OCI-LY3 (cell line): ENCODE measurements at regions not wholly inside any gene's neighbourhood (a gene's known extent, or its start where the extent isn't known, plus 50 kb on each side); places are given as distances from the start of the nearest gene placed in this dataset.

Experiments used
- H2AFZ ChIP-seq: fragments of 200-600, 300-600 bp; shearing (Covaris generic); 2 replicates; pipeline ENCODE4 v1.6.0; 2014; ENCODE audit warnings: antibody characterized with exemption, low read depth, low read length
- H3K27ac ChIP-seq: fragments of 200-600, 300-600 bp; sonication (generic); 2 replicates; pipeline ENCODE4 v1.5.1; 2014; ENCODE audit warnings: mild to moderate bottlenecking, low read length, moderate library complexity, mixed read lengths
- H3K27me3 ChIP-seq: fragments of 200-600, 300-600 bp; sonication (generic); 2 replicates; pipeline ENCODE4 v1.6.1; 2014; ENCODE audit warnings: low read depth, low read length, mixed read lengths
- H3K36me3 ChIP-seq: fragments of 200-600, 300-600 bp; sonication (generic); replicated peaks from 2 replicates; pipeline ENCODE3; 2014; ENCODE audit warnings: low read depth, low read length, mixed read lengths
- H3K4me1 ChIP-seq: fragments of 300-600, 200-600 bp; sonication (generic); 2 replicates; pipeline ENCODE4 v1.6.1; 2014; ENCODE audit warnings: low read length, mixed read lengths
- H3K4me2 ChIP-seq: fragments of 200-600, 300-600 bp; sonication (generic); 2 replicates; pipeline ENCODE4 v1.6.1; 2014; ENCODE audit warnings: low read length, mixed read lengths
- H3K4me3 ChIP-seq: fragments of 300-600, 200-600 bp; sonication (generic); 2 replicates; pipeline ENCODE4 v1.5.1; 2014; ENCODE audit warnings: antibody characterized with exemption, mild to moderate bottlenecking, low read length, moderate library complexity
- H3K79me2 ChIP-seq: fragments of 300-600, 200-600 bp; shearing (Covaris generic); 2 replicates; pipeline ENCODE4 v1.6.1; 2014; ENCODE audit warnings: mild to moderate bottlenecking, low read length, mixed read lengths
- H3K9ac ChIP-seq: fragments of 300-600, 200-600 bp; shearing (Covaris generic); 2 replicates; pipeline ENCODE4 v1.6.0; 2014; ENCODE audit warnings: mild to moderate bottlenecking, low read length, moderate library complexity
- H3K9me3 ChIP-seq: fragments of 200-600, 300-600 bp; shearing (Covaris generic); 2 replicates; pipeline ENCODE4 v1.6.1; 2014; ENCODE audit warnings: low read length, mixed read lengths; ENCODE audit not compliant: insufficient read depth
- H4K20me1 ChIP-seq: fragments of 200-600, 300-600 bp; sonication (generic); 2 replicates; pipeline ENCODE4 v1.6.1; 2016; ENCODE audit warnings: low read length, mixed read lengths; ENCODE audit not compliant: insufficient read depth
- EZH2phosphoT487 ChIP-seq: fragments of 200-600 bp; shearing (Covaris generic); IDR thresholded peaks from 2 replicates; pipeline ENCODE4 v1.6.1; 2018; ENCODE audit warnings: antibody characterized with exemption, mixed run types, low read depth
- TF ChIP-seq, protein P1 (sequence below): fragments of 200-600, 300-600 bp; sonication (generic); IDR thresholded peaks from 2 replicates; pipeline ENCODE4 v1.5.1; 2014; ENCODE audit warnings: antibody characterized with exemption, low read length, low read depth

DNA sequence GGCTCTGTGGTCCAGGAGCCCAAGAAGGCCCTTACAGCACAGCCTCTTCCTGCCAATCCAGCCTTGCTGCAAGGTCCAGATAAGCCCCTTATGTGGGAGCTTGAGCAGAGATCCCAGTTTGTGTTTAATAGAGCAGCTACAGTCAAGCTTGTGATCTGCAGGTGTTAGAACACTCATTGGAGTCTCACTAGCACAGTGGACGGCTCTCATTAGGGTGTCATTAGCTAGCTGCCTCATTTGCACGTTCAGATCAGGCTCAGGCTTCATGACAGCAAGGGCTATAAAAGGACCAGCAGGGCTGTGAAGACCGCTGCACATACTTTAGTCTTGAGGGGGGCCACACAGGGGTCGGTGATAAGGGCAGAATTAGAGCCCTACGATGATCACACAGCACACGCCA lies 443.2 kb downstream of the RPS24 start:
- no peak overlapping the region for H3K4me2 ChIP-seq
- no peaks in the 10 kb centered on the region for H3K9me3 ChIP-seq
- H3K79me2 ChIP-seq: no peaks in the 10 kb centered on the region
- H4K20me1 ChIP-seq: no peaks in the 10 kb centered on the region
- no peak overlapping the region for H3K4me3 ChIP-seq
- H3K36me3 ChIP-seq: no peaks in the 10 kb centered on the region
- H3K27ac ChIP-seq: no peak overlapping the region
- H2AFZ ChIP-seq: no peak overlapping the region
- H3K9ac ChIP-seq: no peak overlapping the region
- TF ChIP-seq EZH2phosphoT487: no peak
- TF ChIP-seq, protein P1, sequence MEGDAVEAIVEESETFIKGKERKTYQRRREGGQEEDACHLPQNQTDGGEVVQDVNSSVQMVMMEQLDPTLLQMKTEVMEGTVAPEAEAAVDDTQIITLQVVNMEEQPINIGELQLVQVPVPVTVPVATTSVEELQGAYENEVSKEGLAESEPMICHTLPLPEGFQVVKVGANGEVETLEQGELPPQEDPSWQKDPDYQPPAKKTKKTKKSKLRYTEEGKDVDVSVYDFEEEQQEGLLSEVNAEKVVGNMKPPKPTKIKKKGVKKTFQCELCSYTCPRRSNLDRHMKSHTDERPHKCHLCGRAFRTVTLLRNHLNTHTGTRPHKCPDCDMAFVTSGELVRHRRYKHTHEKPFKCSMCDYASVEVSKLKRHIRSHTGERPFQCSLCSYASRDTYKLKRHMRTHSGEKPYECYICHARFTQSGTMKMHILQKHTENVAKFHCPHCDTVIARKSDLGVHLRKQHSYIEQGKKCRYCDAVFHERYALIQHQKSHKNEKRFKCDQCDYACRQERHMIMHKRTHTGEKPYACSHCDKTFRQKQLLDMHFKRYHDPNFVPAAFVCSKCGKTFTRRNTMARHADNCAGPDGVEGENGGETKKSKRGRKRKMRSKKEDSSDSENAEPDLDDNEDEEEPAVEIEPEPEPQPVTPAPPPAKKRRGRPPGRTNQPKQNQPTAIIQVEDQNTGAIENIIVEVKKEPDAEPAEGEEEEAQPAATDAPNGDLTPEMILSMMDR: no peak
- no peaks in the 10 kb centered on the region for H3K4me1 ChIP-seq
- H3K27me3 ChIP-seq: peaks cover 22% of the 10 kb centered on the region

DNA sequence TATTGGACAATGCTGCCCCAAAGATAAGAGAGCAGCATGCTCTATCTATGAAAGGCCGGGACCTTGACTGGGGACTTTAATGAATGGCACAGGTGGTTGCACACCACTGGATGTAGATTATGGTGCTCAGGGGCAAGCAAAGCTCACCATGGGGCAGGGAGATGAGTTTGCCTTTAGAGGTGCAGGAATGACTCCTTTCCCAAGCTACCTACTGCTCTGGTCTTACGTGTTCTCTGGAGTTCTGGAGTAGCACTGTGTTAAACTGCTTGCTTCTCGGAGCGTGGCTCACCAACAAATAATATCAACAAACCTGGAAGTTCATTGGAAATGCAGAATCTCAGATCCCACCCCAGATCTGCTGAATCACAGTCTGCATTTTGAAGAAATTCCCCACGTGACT lies 445.3 kb downstream of the RPS24 start:
- H3K79me2 ChIP-seq: no peaks in the 10 kb centered on the region
- H3K4me1 ChIP-seq: no peaks in the 10 kb centered on the region
- no peak overlapping the region for H3K4me2 ChIP-seq
- H3K9ac ChIP-seq: no peak overlapping the region
- TF ChIP-seq, protein P1: no peak
- no peak for TF ChIP-seq EZH2phosphoT487
- H3K9me3 ChIP-seq: no peaks in the 10 kb centered on the region
- no peak overlapping the region for H2AFZ ChIP-seq
- no peaks in the 10 kb centered on the region for H4K20me1 ChIP-seq
- H3K27ac ChIP-seq: no peak overlapping the region
- H3K4me3 ChIP-seq: no peak overlapping the region
- peaks cover 36% of the 10 kb centered on the region for H3K27me3 ChIP-seq
- H3K36me3 ChIP-seq: no peaks in the 10 kb centered on the region

DNA sequence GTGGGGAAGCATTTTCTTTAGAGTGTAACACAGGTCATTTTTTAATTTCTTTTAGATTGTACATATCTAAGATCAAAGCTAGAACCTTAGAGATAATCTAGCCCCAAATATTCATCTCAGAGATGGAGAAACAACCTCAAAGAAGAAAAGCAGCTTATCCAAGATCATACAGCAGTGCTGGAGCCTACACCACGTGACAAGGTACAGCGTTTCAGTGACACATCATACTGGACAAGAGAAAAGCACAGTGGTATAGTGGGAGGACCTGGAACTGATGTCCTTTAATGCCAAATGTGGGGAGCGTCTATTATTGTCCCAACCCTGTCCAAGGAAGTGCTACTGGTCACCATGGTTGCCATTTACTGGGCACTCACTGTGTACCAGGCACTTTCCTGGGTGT lies 445.8 kb downstream of the RPS24 start:
- TF ChIP-seq EZH2phosphoT487: no peak
- TF ChIP-seq, protein P1: no peak
- no peak overlapping the region for H2AFZ ChIP-seq
- H3K27me3 ChIP-seq: peaks cover 40% of the 10 kb centered on the region
- H4K20me1 ChIP-seq: no peaks in the 10 kb centered on the region
- H3K4me2 ChIP-seq: no peak overlapping the region
- no peaks in the 10 kb centered on the region for H3K9me3 ChIP-seq
- H3K79me2 ChIP-seq: no peaks in the 10 kb centered on the region
- no peak overlapping the region for H3K27ac ChIP-seq
- no peaks in the 10 kb centered on the region for H3K36me3 ChIP-seq
- no peak overlapping the region for H3K4me3 ChIP-seq
- no peaks in the 10 kb centered on the region for H3K4me1 ChIP-seq
- H3K9ac ChIP-seq: no peak overlapping the region

DNA sequence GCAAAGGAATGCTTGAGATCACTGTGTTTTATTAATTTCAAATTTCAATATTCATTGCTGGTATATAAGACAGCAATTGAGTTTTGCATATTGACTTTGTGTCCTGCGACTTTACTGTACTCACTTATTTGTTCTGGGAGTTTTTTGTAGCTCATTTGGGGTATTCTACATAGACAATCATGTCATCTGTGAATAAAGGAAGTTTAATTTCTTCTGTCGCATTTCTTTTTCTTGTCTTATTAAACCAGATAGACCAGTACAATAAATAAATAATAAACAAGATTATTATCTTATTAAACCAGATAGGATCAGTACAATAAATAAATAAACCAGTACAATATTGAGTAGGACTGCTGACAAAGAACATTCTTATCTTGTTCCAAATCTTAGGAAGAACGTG lies 448.2 kb downstream of the RPS24 start:
- TF ChIP-seq EZH2phosphoT487: no peak
- TF ChIP-seq, protein P1: no peak
- no peaks in the 10 kb centered on the region for H4K20me1 ChIP-seq
- H3K27me3 ChIP-seq: peaks cover 37% of the 10 kb centered on the region
- no peak overlapping the region for H3K4me2 ChIP-seq
- no peak overlapping the region for H3K9ac ChIP-seq
- H3K4me3 ChIP-seq: no peak overlapping the region
- H3K79me2 ChIP-seq: no peaks in the 10 kb centered on the region
- H2AFZ ChIP-seq: no peak overlapping the region
- no peak overlapping the region for H3K27ac ChIP-seq
- H3K9me3 ChIP-seq: no peaks in the 10 kb centered on the region
- no peaks in the 10 kb centered on the region for H3K4me1 ChIP-seq
- H3K36me3 ChIP-seq: no peaks in the 10 kb centered on the region
